ENCODE measurements at regions not wholly inside any gene's neighbourhood (a gene's known extent, or its start where the extent isn't known, plus 50 kb on each side); places are given as distances from the start of the nearest gene placed in this dataset.
"Not testable (repeated sequence)": the region's sequence is repeated elsewhere in the genome, so short reads cannot be mapped to it uniquely, and the experiment has no call there.

DNA sequence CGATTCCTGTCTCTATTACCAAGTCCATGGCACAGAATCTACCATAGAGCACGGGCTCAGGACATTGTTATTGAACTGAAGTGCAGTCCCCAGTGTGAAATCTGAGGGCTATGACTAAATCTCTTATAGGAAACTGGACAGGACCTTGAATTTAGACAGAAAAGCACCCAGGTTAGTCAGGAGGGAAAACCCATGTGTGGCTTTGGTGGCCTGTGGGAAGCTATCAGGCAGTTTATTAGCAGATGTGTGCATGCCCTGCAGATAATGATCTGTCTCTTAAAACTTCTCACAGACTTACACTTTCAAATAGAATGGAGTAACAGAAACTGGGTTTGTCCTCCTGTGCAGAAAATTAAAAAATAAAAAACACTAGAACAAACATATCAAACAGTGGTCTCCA, 610.0 kb upstream of the RAB6C start:
- DNase-seq = no peak

DNA sequence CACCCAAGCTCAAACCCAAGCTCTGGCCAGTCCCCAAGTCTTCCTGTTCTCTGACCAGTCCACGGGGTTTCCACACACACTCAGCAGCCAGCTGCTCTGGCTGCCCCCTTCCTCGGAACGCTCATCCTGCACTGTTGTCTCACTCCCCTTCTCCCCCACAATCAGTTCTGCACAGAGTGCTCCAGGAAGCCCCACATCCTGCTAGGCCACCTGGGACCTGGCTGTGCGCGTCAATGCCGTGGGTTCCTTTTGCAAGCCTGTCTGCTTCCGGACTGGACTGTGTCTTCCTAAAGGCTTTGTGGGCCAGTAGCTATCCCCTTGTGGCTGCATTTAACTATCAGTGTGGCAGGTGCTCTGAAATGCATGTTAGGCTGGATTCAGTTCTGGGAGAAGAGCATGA, 605.0 kb upstream of the RAB6C start:
- no peak for DNase-seq

DNA sequence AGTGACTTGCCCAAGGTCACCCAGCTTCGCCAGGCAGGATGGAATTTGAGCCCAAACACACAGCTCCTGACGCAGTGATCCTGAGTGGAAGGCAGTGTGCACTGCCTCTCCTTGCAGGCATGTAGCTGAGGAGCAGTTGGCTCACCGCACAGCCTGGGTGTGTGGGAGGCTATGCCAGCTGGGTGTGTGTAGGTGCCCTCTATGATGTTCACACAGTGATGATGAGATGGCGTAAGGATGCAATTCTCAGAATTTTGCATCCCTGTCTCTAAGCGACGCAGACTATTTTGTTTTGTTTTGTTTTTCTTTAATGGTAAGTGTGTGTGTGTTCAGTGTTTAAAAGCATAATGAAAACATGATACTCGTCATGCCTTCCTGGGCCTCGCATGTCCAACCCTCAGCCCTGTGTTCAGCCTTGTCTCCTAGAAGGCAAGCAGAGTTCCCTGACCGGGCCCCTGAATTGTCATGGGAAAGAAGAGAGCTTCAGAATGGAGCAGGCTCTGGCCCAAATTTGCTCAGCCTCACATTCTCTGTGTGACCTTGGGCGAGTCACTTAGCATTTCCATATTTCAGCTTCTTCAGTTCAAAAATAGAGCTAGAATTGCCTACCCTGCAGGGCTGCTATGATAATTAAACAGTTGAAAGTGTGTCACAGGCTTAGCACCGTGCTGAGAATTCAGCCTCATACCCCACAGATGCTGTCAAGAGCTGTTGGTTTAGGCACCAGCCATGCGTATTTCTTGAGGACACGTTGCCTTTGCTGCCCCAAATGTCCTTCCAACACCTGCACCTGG, 603.6 kb upstream of the RAB6C start:
- DNase-seq = no peak

DNA sequence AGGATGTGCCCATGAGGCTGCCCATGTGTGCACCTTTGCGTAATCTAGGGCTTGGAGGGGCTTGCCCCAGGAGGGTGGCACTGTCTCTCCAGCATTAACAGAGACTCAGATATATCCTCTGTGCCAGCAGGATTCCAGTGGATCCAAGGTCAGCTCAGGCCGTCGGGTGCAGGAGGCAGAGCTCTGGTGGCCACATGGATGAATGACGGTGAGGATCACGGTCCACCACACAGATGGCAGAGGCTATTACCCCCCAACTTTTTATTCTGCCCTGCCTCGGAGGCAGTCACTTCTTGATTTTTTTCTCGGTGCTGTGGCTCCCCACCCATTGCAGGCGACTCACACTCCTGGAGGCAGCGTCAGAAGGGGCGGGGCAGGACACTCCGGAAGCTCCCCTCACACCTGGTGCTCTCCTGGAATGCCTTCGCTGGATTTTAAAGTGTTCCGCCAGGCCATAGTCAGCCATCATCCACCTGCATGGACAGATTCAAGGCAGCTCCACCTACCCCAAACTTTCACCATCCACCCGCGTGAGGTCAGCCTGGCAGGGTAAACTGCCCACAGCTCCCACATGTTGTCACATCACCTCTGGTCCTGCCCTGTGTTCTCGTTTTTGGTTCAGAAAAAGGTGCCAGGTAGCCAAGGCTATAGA, 602.9 kb upstream of the RAB6C start:
- no peak for DNase-seq

DNA sequence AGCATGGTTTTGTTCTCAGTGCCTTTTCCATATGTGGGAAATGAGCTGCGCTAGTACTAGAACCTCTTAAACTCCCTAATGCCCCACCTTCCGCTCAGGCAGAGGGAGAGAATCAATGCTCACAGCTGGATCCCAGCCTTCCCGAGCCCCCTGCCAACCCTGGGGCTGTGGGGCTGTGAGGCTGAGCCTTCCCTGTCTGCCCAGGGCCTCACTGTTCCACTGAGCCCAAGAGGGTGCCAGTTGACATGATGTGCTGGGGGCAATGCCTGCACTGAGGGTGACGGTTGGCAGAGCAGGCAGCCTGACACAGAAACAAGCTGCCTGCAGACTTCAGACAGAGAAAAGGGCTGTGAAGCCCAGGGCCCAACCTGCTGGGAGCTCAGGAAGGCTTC, 602.4 kb upstream of the RAB6C start:
- no peak for DNase-seq

DNA sequence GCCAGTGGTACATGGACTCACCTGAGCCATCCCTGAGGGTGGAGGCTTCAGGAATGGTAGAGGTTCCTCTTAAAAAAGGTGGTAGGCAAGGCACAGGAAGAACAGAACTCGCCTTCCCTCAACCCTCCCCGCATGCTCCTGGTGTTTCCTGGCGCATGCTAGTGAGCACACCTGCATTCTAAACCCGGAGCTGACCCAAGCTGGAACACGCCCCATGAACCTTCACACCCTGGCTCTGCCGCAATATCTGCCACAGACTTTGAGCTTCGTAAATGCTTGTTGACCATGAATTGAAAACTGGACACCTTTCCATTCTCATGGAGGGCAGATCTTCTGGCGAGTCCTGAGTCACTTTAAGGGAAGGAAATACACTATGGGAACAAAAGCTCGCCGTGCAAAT, 601.3 kb upstream of the RAB6C start:
- no peak for DNase-seq

DNA sequence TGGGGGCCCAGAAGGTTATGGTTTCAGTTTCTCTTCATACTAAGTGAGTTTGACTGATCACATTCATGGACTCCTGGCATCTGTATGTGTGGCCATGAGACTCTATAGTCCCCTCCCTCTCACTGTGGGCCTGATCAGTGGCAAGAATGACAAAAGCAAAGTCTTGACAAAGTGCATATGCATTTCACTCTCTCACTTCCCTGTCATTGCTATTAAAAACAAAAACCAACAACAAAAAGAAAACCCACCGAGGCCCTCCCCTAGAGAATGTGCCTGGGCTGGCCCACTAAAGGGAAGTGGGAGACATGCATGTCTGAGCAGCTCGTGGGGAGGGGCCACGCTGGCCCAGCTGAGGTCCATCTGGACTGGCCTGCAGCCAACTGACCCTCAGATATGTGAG, 600.1 kb upstream of the RAB6C start:
- no peak for DNase-seq

DNA sequence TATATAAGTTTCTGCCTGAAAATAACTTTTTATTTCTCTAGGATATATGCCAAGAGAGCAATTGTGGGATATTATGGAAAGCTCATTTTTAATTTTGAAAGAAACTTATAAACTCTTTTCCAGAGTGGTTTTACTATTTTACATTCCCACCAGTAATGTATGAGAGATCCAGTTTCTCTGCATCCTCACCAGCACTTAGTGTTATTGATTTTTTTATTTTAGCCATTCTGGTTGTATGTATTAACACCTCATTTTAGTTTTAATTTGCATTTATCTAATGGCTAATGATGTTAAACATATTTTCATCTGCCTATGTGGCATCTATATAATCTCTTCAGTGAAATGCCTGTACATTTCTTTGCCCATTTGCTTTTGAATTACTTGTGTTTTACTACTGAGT, 597.7 kb upstream of the RAB6C start:
- no peak for DNase-seq

DNA sequence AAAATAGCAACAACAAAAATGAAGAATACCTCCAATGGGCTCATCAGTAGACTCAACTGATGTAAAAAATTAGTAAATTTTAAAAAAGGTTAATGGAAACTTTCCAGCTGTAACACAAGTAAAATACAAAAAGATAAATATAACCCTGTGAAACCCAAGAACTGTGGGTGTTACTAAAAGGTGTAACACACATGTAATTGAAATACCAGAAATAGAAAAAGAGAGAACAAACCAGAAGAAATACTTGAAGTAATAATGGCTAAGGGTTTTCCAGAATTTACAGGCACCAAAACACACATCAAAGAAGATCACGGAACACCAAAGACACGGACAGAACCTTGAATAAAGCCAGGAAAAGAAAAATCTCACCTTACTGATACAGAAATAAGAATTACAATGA, 590.6 kb upstream of the RAB6C start:
- no peak for DNase-seq

DNA sequence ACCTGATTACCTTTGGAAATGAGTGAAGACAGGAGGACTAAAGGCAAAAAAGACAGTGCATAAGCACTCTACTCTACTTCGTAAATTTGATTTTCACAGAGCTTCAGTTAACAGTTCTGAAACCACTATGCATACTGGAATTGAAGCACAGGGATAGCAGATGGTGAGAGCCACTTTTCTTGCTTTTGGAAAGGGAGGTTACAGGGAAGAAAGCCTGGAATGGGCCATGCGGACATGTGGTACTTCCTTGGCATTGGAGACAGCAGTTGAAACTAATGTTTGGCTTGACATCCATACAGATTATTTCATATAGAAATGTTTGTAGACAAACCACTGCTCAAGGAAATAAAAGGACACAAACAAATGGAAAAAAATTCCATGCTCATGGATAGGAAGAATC, 585.6 kb upstream of the RAB6C start:
- DNase-seq = no peak

DNA sequence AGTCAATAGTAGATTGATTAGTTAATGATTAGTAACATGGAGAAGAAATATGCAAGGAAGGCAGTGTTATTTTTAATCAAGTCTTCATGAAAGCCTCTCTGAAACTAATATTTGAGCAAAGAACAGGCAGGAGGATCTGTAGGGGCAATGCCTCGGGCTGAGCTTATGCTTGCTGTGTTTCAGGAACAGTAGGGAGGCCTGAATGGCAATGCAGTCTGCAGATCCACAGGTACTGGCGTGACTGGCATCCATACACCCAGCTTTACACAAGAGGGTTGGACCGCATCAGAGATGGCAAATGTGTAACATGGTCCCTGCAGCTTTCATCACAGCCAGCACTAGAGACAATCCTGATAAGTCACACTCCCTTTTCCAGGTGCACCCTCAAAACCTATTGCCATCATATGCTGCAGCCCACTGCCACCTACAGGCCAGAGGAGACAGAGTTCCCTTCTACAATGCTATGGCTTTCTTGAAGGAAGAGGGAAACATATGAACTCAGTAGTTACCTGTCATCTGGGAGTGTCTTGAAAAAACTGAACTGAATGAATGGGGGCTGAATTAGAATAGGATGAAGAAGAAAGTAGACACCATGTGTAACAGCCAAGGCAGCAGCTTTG, 582.4 kb upstream of the RAB6C start:
- peak in 1 of 2 experiments; percentile 2 for DNase-seq

DNA sequence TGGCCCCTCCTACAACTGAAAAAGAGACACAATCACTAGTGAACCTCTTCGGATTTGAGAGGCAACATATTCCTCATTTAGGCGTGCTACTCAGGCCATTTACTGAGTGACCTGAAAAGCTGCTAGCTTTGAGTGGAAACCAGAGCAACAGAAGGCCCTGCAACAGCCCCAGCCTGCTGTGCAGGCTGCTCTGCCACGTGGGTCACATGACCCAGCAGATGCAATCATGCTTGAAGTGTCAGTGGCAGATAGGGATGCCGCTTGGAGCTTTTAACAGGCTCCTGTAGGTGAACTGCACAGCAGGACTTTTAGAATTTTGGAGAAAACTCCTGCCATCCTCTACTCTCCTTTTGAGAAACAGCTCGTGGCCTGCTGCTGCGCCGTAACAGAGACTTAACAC, 578.6 kb upstream of the RAB6C start:
- DNase-seq = no peak

DNA sequence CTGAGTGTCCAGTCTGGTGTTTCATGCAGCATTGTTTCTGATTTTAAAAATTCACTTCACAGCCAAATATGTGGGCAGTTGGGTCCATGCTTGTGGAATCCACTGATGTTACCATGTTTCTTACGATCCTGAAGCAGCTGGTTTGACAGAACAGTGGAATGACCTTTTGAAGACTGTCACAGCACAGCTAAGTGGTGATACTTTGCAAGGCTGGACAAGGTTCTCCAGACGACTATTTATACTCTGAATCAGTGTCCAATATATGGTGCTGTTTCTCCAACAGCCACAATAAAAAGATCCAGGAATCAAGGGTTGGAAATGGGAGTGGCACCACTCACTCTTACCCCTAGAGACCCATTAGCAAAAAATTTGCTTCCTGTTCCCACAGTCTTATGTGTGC, 577.4 kb upstream of the RAB6C start:
- DNase-seq = no peak

DNA sequence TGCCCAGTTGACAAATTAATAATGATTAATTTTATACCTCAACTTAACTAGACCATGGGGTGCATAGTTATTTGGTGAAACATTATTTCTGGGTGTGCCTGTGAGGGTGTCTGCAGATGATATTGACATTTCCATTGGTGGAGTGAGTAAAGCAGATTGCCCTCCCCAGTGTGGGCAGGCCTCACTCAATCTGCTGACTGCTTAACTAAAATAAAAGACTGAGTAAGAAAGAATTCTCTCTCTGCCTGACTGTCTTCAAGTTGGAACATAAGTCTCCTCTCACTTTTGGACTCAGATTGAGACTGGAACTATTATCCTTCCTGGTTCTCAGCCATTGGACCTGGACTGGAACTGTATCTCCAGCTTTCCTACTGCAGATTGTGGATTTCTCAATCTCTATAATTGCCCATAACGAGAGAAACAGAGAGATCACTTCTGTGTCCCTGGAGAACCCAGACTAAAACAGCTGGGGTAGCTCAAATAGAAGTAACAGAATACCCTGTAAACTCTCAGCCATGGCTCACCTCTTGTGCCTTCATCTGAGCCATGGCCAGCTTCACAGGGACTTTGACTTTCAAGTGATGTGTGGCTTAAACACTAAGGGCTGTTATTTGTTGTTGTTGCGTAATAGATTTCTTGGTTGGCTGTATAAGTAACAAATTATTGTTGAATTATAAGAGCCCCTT, 575.3 kb upstream of the RAB6C start:
- DNase-seq = no peak

DNA sequence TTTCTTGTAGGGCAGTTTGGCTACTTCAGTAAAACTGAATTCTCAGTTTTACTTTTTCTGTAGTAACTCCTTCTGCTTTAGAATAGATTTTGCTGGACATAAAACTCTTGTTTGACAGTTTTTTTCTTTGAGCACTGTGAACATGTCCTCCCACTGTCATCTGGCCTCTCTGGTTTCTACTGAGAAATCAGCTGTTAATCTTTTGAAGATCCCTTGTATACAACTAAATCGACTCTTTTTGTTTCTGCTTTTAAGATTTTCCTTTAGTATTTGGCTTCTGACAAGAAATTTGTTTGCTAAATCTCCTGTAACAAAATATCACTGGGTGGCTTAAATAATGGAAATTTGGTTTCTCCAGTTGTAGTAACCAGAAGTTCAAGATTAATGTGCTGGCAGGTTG, 570.9 kb upstream of the RAB6C start:
- no peak for DNase-seq

DNA sequence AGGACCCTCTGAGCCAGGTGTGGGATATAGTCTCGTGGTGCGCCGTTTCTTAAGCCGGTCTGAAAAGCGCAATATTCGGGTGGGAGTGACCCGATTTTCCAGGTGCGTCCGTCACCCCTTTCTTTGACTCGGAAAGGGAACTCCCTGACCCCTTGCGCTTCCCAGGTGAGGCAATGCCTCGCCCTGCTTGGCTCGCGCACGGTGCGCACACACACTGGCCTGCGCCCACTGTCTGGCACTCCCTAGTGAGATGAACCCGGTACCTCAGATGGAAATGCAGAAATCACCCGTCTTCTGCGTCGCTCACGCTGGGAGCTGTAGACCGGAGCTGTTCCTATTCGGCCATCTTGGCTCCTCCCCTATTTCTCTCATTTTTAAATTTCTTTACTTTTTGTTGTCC, 562.4 kb upstream of the RAB6C start:
- DNase-seq = not testable (repeated sequence)

DNA sequence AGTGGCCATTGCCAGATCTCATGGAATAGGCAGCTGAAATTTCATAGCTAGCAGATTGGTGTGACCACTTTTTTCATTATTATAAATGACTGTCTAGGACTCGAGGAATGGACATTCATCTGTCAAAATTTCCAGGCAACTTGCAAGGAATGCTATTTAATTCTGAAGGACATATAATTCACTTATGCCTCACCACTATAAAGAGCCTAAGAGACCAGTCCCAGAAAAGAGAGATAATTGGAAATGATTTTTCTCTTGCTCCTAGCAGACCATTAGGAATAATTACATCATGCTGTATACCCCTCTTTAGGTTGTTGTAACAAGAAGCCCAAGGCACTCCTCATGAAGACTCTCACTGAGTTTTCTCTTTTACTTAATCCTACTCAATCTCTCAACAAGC, 557.4 kb upstream of the RAB6C start:
- no peak for DNase-seq

DNA sequence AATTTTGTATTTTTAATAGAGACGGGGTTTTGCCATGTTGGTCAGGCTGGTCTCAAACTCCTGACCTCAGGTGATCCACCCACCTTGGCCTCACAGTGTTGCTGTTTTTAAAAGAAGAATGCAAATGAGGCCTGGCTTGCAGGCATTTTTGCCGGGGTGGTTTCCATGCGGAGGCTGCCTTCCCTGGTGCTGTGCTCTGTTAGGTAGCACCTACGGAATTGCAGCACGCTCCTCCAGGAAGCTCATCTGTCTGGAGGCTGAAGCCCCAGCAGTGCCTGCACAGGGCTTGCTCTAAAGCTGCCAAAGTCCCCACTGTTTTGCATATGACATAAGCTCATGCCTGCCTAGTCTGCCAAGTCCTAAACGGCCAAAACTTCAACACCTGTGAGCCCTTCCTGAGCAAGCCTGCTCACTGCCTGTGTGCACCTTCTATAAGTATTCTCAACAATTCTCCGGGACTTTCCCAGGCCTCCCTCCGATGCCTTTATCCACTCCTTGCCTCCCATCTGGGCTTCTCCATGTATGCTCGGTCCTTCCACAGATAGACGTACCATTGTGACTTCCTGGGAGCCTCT, 551.3 kb upstream of the RAB6C start:
- no peak for DNase-seq

DNA sequence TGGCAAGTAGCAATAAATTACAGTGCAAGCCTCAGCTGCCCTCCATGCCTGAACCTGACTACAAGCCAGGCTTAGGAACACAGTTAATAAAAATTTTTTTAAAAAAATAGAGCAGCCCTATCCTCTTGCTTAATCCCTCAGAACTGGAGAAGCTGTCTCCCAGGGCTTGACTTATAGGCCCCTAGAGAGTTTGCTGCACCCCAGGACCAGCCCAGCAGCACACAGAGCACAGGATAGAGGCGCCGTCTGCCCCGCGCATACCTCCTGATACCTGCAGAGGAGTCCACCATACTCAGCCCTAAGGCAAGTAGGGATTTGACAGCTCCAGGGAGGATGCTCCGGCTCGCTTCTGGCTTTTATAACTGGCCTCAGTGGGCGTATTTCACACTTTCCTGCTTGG, 548.6 kb upstream of the RAB6C start:
- no peak for DNase-seq

DNA sequence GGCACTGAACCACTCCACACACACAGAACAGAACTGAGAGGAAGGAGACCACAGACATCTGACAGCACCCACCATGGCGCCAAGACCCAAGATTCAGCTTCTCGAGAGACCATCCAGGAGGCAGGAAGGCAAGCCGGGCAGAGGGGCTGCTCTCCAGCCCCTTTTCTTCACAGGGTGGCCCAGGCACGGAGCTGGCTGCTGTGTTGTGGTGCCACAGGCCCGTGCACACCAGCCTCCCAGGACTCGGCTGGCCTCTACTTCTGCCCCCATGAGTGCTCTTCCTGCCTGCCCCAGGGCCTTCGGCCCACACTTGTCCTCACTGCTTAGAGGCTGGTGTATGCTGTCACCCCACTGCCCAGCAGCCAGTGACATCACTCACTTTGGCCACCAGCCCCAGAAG, 547.6 kb upstream of the RAB6C start:
- DNase-seq = no peak

DNA sequence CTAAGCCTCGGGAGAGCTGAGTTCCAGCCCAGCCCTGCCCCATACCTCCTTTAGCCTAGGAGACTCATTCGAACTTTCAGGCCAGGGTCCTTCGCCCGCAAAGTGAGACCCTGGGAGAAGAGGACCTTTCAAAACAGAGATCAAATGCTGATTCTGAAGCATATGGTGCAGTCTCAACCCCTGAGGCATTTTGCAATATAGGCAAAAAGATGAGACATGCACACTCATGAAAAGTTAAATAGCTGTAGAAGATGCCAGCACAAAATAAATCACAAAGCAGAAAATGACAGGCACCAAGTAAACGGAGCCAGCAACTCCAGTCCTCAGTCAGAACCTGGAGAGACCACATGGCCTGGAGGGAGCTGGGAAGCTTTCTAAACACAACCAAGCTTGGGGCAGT, 542.7 kb upstream of the RAB6C start:
- no peak for DNase-seq

DNA sequence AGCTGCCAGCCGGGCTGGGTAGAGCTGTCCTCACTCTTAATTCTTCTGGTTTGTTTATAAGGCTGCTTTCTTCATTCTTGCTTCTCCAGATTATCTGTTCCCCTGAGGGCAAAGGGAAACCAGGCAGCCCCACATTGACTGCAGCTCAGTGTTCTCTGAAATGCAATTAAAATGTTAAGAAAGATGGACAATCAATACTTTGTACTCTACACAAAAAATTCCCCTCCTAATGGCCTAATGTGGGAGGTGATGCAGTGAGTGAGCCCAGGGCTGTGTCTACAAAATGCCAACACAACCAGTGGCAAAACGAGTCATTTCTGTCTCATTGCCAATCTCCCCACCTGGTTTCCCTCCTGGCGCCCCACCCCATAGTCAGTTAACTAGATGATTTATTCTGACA, 541.7 kb upstream of the RAB6C start:
- DNase-seq = no peak

DNA sequence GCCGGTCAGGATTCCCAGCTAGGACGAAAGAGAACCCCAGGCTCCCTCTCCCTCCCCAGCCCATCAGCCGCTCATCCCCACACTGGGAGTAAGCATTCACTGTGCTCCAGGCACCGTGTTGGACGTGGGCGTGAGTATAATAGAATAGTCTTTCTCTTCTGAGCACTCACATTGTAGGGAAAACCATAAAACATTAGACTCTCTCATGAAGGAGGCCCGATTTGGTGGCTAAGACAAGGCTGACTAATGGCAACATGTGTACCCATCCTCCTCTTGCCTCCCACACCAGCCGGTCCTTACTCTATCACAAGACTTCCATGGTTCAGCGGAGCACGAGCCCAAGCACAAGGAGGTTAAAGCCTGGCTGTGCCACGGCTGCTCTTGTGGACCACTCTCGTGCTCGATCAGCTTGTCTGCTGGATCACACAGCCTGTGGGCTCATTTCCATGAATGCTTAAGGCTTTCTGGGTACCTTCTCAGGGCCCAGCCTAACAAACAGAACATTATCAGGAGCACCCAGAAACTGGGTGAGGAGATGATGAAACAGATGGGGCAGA, 540.9 kb upstream of the RAB6C start:
- no peak for DNase-seq
